SK-N-SH (cell line): ENCODE measurements at regions not wholly inside any gene's neighbourhood (a gene's known extent, or its start where the extent isn't known, plus 50 kb on each side); places are given as distances from the start of the nearest gene placed in this dataset.

Experiments used
- CTCF ChIA-PET: fragments of 300-600, 350-600 bp; formaldehyde crosslinking; extraction: SDS; loops from one replicate; lab custom pipeline; 2021; lab: Yijun Ruan, JAX
- POLR2A ChIA-PET: fragments of 350-600 bp; sonication (Branson Sonifier 250); formaldehyde crosslinking; extraction: SDS; loops from one replicate; lab custom pipeline; 2020; ENCODE audit warnings: antibody characterized with exemption, inconsistent platforms; lab: Yijun Ruan, JAX
- DNase-seq: peaks from one replicate; pipeline ENCODE4 v3.0.0; 2012
- H2AFZ ChIP-seq: fragments of 200-600 bp; sonication (generic); 2 replicates; pipeline ENCODE4 v1.8.1; 2016; ENCODE audit warnings: antibody characterized with exemption, mild to moderate bottlenecking, low read depth
- H3F3A ChIP-seq: fragments of 200-600 bp; sonication (generic); replicated peaks from 2 replicates; pipeline ENCODE3; 2016; ENCODE audit warnings: antibody characterized with exemption, mild to moderate bottlenecking; ENCODE audit not compliant: insufficient read depth
- H3K27ac ChIP-seq, 2 experiments: fragments of 200-500 bp in 1 of 2; fragments of 200-600 bp in 1 of 2; sonication (Bioruptor generic) in 1 of 2; sonication (generic), shearing (Covaris generic) in 1 of 2; 2 replicates each; pipeline versions ENCODE4 v1.5.1 to v1.6.1; 2014 to 2016; ENCODE audit warnings: low read depth in 2 of 2, inconsistent platforms in 1 of 2, low read length in 1 of 2, mild to moderate bottlenecking in 1 of 2, mixed read lengths in 1 of 2
- H3K27me3 ChIP-seq: fragments of 200-600 bp; sonication (generic), shearing (Covaris generic); 2 replicates; pipeline ENCODE4 v1.6.1; 2016; ENCODE audit warnings: mixed run types; ENCODE audit not compliant: insufficient read depth
- H3K36me3 ChIP-seq, 2 experiments: fragments of 200-500 bp in 1 of 2; fragments of 200-600 bp in 1 of 2; sonication (Bioruptor generic) in 1 of 2; sonication (generic) in 1 of 2; replicated peaks in 1 of 2; 2 replicates each; pipeline versions ENCODE3 to v1.5.1; 2014 to 2016; ENCODE audit warnings: low read length in 1 of 2, mild to moderate bottlenecking in 1 of 2; ENCODE audit not compliant: insufficient read depth in 2 of 2, control insufficient read depth in 1 of 2
- H3K4me1 ChIP-seq, 2 experiments: fragments of 200-500 bp in 1 of 2; fragments of 200-600 bp in 1 of 2; sonication (Bioruptor generic) in 1 of 2; sonication (generic), shearing (Covaris generic) in 1 of 2; 2 replicates each; pipeline versions ENCODE4 v1.5.1 to v1.6.1; 2014 to 2016; ENCODE audit warnings: low read depth in 1 of 2, low read length in 1 of 2, mixed run types in 1 of 2; ENCODE audit not compliant: insufficient read depth in 2 of 2, control insufficient read depth in 1 of 2
- H3K4me2 ChIP-seq: fragments of 200-600 bp; sonication (generic), shearing (Covaris generic); 2 replicates; pipeline ENCODE4 v1.6.1; 2017; ENCODE audit warnings: mixed run types
- H3K4me3 ChIP-seq, 2 experiments: fragments of 200-500 bp in 1 of 2; fragments of 200-600 bp in 1 of 2; sonication (Bioruptor generic) in 1 of 2; sonication (generic), shearing (Covaris generic) in 1 of 2; 2 replicates each; pipeline versions ENCODE4 v1.5.1 to v1.8.1; 2014 to 2016; ENCODE audit warnings: low read depth in 2 of 2, inconsistent platforms in 1 of 2, low read length in 1 of 2, mild to moderate bottlenecking in 1 of 2, mixed read lengths in 1 of 2, moderate library complexity in 1 of 2
- H3K79me2 ChIP-seq: fragments of 200-600 bp; sonication (generic); 2 replicates; pipeline ENCODE4 v1.8.1; 2017; ENCODE audit warnings: mild to moderate bottlenecking; ENCODE audit not compliant: insufficient read depth
- H3K9ac ChIP-seq: fragments of 200-600 bp; sonication (generic); 2 replicates; pipeline ENCODE4 v1.6.1; 2017; ENCODE audit warnings: mixed run types
- H3K9me2 ChIP-seq: fragments of 200-600 bp; sonication (generic); 2 replicates; pipeline ENCODE4 v1.6.1; 2017; ENCODE audit warnings: mixed run types
- H3K9me3 ChIP-seq: fragments of 200-600 bp; sonication (generic); 2 replicates; pipeline ENCODE4 v1.6.1; 2017; ENCODE audit warnings: mixed run types, mild to moderate bottlenecking, moderate library complexity
- H4K20me1 ChIP-seq: fragments of 200-600 bp; sonication (generic); 2 replicates; pipeline ENCODE4 v1.6.1; 2017; ENCODE audit warnings: mild to moderate bottlenecking, mixed run types; ENCODE audit not compliant: insufficient read depth
- CHD2 ChIP-seq: fragments of 150-350 bp; IDR thresholded peaks from 2 replicates; pipeline ENCODE4 v1.6.1; 2018; ENCODE audit warnings: low read length; ENCODE audit not compliant: partially characterized antibody
- FOSL2 ChIP-seq: IDR thresholded peaks from 2 replicates; pipeline ENCODE4 v1.4.0; 2012; ENCODE audit warnings: low read depth, mild to moderate bottlenecking, moderate library complexity, borderline replicate concordance
- FOXM1 ChIP-seq: IDR thresholded peaks from 2 replicates; pipeline ENCODE4 v1.4.0; 2012; ENCODE audit warnings: low read depth, mild to moderate bottlenecking
- GATA2 ChIP-seq: sonication (generic); formaldehyde crosslinking; IDR thresholded peaks from 2 replicates; pipeline ENCODE4 v1.5.0; 2020; ENCODE audit warnings: mild to moderate bottlenecking, missing genetic modification reagents
- IRF3 ChIP-seq: fragments of 150-350 bp; IDR thresholded peaks from 2 replicates; pipeline ENCODE4 v1.6.1; 2016; ENCODE audit warnings: mild to moderate bottlenecking, low read depth, low read length
- MAX ChIP-seq: IDR thresholded peaks from 2 replicates; pipeline ENCODE4 v1.4.0; 2012; ENCODE audit warnings: low read depth
- MEF2A ChIP-seq: IDR thresholded peaks from 2 replicates; pipeline ENCODE4 v1.4.0; 2012; ENCODE audit warnings: low read depth, borderline replicate concordance
- MXI1 ChIP-seq: IDR thresholded peaks from 2 replicates; pipeline ENCODE4 v1.6.1; 2012; ENCODE audit warnings: mild to moderate bottlenecking, low read depth, low read length, improper control_type of control experiment
- NFIC ChIP-seq: IDR thresholded peaks from 2 replicates; pipeline ENCODE4 v1.4.0; 2012; ENCODE audit warnings: borderline replicate concordance
- NRF1 ChIP-seq: IDR thresholded peaks from 2 replicates; pipeline ENCODE4 v1.6.1; 2012; ENCODE audit warnings: low read depth, mild to moderate bottlenecking, low read length
- POLR2AphosphoS5 ChIP-seq: IDR thresholded peaks from 2 replicates; pipeline ENCODE4 v1.6.1; 2012; ENCODE audit warnings: low read depth, low read length
- RAD21 ChIP-seq: IDR thresholded peaks from 2 replicates; pipeline ENCODE4 v1.6.1; 2012; ENCODE audit warnings: mild to moderate bottlenecking, low read length
- REST ChIP-seq: IDR thresholded peaks from 2 replicates; pipeline ENCODE4 v1.6.1; 2012; ENCODE audit warnings: mild to moderate bottlenecking, low read depth, low read length, moderate library complexity
- RFX5 ChIP-seq: IDR thresholded peaks from 2 replicates; pipeline ENCODE4 v1.6.1; 2012; ENCODE audit warnings: mild to moderate bottlenecking, improper control_type of control experiment, low read length
- RXRA ChIP-seq: IDR thresholded peaks from 2 replicates; pipeline ENCODE4 v1.4.0; 2012; ENCODE audit warnings: low read depth, mild to moderate bottlenecking, borderline replicate concordance
- SIN3A ChIP-seq: IDR thresholded peaks from 2 replicates; pipeline ENCODE4 v1.6.1; 2012; ENCODE audit warnings: low read depth, mild to moderate bottlenecking, low read length, moderate library complexity, borderline replicate concordance
- TAF1 ChIP-seq: IDR thresholded peaks from 2 replicates; pipeline ENCODE4 v1.6.1; 2012; ENCODE audit warnings: low read depth, mild to moderate bottlenecking, low read length, moderate library complexity, borderline replicate concordance
- TCF12 ChIP-seq: IDR thresholded peaks from 2 replicates; pipeline ENCODE4 v1.4.0; 2012
- USF1 ChIP-seq: IDR thresholded peaks from 2 replicates; pipeline ENCODE4 v1.4.0; 2012; ENCODE audit warnings: low read depth, borderline replicate concordance
- USF2 ChIP-seq: fragments of 150-350 bp; IDR thresholded peaks from 2 replicates; pipeline ENCODE4 v1.6.1; 2017; ENCODE audit warnings: antibody characterized with exemption, low read length, low read depth, borderline replicate concordance
- YY1 ChIP-seq: IDR thresholded peaks from 2 replicates; pipeline ENCODE4 v1.4.0; 2012; ENCODE audit warnings: low read depth, mild to moderate bottlenecking
- ZBTB33 ChIP-seq: IDR thresholded peaks from 2 replicates; pipeline ENCODE4 v1.4.0; 2012; ENCODE audit warnings: low read depth, borderline replicate concordance
- WGBS: methylation state at CpG from one replicate; pipeline ENCODE4 v1.1.6; 2017; ENCODE audit warnings: low lambda C conversion rate; 5-methylcytosine and 5-hydroxymethylcytosine counted together

- TF ChIP-seq USF2 (no peak), GATA2 (CRISPR knock-in tag) (no peak), POLR2AphosphoS5 (peak; percentile 71; the same call in 1 of the 2 replicates), RXRA (peak; percentile 92; the same call in 1 of the 2 replicates), NRF1 (no peak), MEF2A (peak; percentile 94; the same call in 1 of the 2 replicates), YY1 (0 out of 2 replicates have a peak, but pooled peaks have one; percentile 23), REST (peak; percentile 56; the same call in 1 of the 2 replicates)
These were observed 300.6 kb downstream of the SOX9 start (continued) for GRCh38 chr17:72421128-72422092.

- Histone ChIP-seq H3K27me3 (no peaks in the 10 kb centered on the region), H3K4me3 (peak overlapping the region in 1 of 2 experiments; percentile 12; a peak in 1 of 4 replicates), H3K9ac (peak overlapping the region; percentile 67), H3K27ac (peak overlapping the region in 1 of 2 experiments; percentile 95; a peak in 2 of 4 replicates), H3K36me3 (peaks cover 0 to 10% of the 10 kb centered on the region in 2 experiments), H3K4me2 (peak overlapping the region; percentile 64), H2AFZ (no peak overlapping the region), H3K9me3 (peaks cover 11% of the 10 kb centered on the region), H3F3A (peaks cover 33% of the 10 kb centered on the region), H3K4me1 (peaks cover 29 to 48% of the 10 kb centered on the region in 2 experiments), H4K20me1 (no peaks in the 10 kb centered on the region), H3K9me2 (no peaks in the 10 kb centered on the region), H3K79me2 (peaks cover 17% of the 10 kb centered on the region)
- 88% methylated on average over 1 of the region's 1 CpG for WGBS
- no peak for DNase-seq
- CTCF ChIA-PET, result interaction anchor here (1.9 kb wide), 1 partner anchor 11 kb away, joined by 5 read pairs; no protein-coding TSS in a partner anchor
- POLR2A ChIA-PET, result no interaction called here
- TF ChIP-seq RFX5 (no peak), GATA2 (CRISPR knock-in tag) (no peak), MAX (no peak), ZBTB33 (no peak), NFIC (no peak), USF1 (no peak), MXI1 (no peak), TAF1 (no peak), FOXM1 (no peak), TCF12 (no peak), SIN3A (no peak), IRF3 (no peak), NRF1 (no peak), RAD21 (no peak), CHD2 (no peak), FOSL2 (no peak)
These were observed 301.3 kb downstream of the SOX9 start for GRCh38 chr17:72422204-72422504.
